CD4-positive, alpha-beta T cell treated with Interleukin-21 for 1 hour (primary cell): ENCODE measurements at regions not wholly inside any gene's neighbourhood (a gene's known extent, or its start where the extent isn't known, plus 50 kb on each side); places are given as distances from the start of the nearest gene placed in this dataset.
"Not testable (repeated sequence)": the region's sequence is repeated elsewhere in the genome, so short reads cannot be mapped to it uniquely, and the experiment has no call there.

ENCODE experiments used
- DNase-seq: peaks from one replicate; pipeline ENCODE4 v3.0.0-alpha.2; 2020

DNA sequence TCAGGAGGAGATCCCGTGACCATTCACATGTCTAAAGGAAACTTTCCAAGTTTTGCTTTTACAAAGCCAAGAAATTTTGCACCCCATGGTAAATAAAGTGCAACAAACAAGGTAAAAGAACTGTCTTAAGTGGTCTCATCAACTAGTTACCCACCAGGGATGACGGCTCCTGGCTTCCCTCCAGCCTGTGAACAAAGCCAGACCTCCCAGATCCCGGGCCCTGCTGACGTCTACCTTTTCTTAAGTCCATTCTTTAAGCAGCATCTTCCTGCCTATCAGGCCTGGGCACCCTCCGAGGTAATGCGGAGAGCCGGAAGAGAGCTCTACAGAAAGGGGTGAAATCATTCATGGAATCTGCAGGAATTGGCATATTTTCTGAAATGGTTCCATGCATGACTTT, 58.0 kb upstream of the DAAM1 start:
- no peak for DNase-seq

DNA sequence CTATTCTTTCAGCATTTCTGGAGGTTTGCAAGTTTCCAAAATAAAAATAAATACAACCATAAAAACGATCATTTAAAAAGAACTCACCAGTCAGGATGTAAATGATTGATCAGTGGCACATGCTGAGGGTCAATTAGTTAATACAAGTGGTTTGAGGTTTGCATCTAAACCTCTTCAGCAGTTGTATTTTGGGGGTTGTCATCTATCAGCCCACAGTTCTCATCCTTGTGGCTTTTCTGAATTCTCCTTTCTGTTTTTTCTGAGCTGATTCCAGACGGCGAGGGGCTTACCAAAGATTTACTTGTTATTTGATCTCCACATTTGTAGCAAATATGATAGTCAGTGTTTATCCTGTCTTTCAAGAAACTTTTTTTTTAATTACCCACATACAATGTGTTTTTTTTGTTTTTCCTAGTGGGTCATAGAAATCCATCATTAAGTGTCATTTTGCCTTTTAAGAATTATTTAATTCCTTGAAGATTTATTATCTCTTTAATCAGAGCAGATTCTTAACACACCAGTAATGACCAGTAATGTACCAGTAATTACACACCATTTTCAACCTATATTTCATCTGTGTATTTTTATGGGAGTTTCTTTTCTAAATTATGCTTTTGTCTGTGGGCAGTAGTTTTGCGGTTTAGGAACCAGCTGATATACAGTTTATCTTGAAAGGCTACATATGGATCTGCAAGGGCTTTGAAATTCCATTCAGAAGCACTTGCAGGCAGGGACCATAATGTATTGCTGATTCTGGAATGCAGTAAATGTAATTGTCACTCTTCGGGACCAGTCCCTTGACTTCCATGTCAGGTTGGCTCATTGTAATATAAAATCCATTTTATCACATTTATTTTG, 56.3 kb upstream of the DAAM1 start:
- DNase-seq = no peak

DNA sequence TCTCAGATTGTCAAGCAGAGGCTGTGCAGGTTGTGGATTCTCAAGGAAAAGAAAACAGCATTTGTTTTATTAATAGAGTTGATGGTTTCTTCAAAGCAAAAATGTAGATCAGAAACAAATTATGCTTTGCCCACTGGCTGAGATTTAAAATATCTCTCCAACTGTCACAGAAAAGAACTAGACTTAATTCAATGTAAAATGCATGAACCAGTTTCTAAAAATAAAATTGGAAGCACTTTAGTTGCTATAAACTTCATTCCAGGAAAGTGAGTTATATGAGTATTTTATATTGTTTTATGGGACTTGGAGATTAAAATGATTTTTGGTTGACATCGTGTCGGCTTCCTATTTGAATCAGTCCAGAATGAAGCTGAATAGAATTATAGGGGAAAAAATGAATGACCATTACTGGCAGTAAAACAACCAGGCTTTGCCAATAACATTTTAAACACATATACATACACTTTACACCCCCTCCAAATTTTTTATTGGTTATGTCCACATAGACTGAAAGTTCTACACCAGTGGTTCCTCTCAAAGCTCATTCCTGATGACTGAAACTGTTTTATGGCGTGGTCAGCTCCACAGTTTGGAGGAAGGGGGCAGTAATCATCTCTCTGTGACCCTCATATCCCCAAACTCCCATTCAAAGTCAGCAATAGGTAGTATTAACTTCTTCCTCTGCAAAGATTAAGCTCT, 55.5 kb upstream of the DAAM1 start:
- no peak for DNase-seq

DNA sequence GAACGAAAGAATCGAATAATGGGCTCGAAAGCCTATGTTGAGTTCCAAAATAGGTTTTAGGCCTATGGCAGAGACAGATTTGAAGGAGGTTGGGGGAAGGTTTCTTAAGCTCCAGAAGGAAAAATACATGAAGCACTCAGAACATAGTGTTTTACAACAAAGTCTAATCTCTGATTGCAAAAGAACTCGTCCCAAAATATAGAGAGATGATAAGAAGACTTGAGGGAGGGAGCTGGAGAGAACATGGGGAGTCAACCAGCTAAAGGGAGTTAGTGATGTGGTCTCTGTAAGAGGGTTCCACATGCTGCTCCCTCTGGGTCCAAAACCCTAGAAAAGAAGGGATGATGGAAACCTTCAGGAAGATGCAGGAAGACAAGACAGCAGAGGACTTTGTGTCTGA, 54.8 kb upstream of the DAAM1 start:
- no peak for DNase-seq

DNA sequence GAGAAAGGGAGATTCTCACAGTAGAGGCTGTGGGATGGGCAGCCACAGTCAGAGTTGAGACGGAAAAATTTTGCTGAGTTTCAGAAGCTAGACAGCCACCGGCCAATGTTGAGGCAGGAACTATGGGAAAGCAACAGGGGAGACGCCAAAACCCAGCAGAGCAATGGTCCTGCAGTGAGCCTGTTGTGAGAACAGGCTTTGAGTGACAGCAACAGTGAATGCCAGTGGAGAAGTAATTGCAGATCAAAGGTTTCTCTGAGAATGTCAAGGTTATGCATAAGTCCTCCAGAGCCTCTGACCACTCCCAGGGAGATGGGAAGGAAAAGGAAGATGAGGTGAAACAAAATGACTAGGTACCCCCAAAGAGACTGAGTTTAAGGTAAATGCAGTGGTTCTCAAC, 54.2 kb upstream of the DAAM1 start:
- DNase-seq = no peak

DNA sequence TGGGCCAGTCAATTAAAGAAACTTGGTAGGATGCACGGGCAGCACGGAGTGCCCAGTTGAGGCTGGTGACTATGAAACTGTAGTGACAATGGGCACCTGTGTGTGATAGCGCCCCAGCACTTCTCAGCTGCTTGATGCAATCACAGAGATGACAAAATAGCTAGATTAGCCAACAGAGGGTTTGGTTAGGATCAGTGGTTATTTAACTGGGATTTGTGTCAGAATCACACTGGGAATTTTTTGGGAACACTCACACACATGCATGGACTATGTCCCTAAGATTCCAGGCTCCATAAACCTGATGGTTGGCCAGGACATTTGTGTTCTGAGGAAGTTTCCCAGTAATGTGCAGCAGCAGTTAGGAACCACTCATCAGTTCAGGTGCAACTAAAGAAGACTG, 51.2 kb upstream of the DAAM1 start:
- no peak for DNase-seq

DNA sequence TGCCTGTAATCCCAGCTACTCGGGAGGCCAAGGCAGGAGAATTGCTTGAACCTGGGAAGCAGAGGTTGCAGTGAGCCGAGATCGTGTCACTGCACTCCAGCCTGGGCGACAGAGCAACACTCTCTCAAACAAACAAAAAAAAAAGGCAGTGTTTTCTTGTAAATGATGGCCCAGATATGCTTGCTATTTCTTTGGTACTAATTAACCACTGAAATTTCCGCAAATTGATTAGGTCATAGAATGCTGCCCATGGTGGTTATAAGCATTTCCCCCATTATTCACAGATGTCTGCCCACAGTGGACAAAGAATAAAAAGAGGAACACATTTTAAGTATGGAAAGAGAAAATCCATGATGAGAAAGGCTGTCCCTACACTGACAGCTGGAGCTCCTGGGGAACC, 49.9 kb upstream of the DAAM1 start:
- not testable (repeated sequence) for DNase-seq
